ENCODE measurements at regions not wholly inside any gene's neighbourhood (a gene's known extent, or its start where the extent isn't known, plus 50 kb on each side); places are given as distances from the start of the nearest gene placed in this dataset.

- POLR2A ChIA-PET = no interaction called here
- Histone ChIP-seq H3K27me3 (ENCODE audit: control insufficient read depth in 2 of 2, insufficient read depth in 2 of 2, low read length in 2 of 2) (no peaks in the 10 kb centered on the region), H3K36me3 (ENCODE audit: control insufficient read depth in 2 of 2, extremely low read depth in 1 of 2, insufficient read depth in 2 of 2, low read length in 2 of 2) (peaks cover 0 to 4% of the 10 kb centered on the region in 2 experiments), H3K9ac (replicated peaks; ENCODE audit: extremely low read depth, insufficient read depth, low read length) (no peak overlapping the region), H3K4me3 (replicated peaks in 1 of 3; ENCODE audit: insufficient read depth in 1 of 3, low read depth in 1 of 3, low read length in 3 of 3) (no peak overlapping the region), H3K79me2 (ENCODE audit: control insufficient read depth, insufficient read depth, low read length) (peaks cover 79% of the 10 kb centered on the region), H2AFZ (ENCODE audit: low read depth, low read length) (no peak overlapping the region), H4K20me1 (replicated peaks; ENCODE audit: control insufficient read depth, extremely low read depth, insufficient read depth, low read length) (no peaks in the 10 kb centered on the region), H3K9me1 (replicated peaks; ENCODE audit: control insufficient read depth, extremely low read depth, insufficient read depth, low read length) (no peaks in the 10 kb centered on the region), H3K9me3 (replicated peaks; ENCODE audit: control insufficient read depth, insufficient read depth, low read length) (no peaks in the 10 kb centered on the region), H3K4me2 (ENCODE audit: insufficient read depth, low read length) (no peak overlapping the region), H3K27ac (ENCODE audit: insufficient read depth, low read depth, low read length) (no peak overlapping the region), H3K4me1 (ENCODE audit: control insufficient read depth, extremely low read depth, insufficient read depth, low read length) (peaks cover 14% of the 10 kb centered on the region)
- TF ChIP-seq MYC (IDR thresholded peaks at IDR 0.05; ENCODE audit: low read depth, low read length) (no peak), POLR2AphosphoS5 (IDR thresholded peaks at IDR 0.05; ENCODE audit: insufficient read depth, low read depth, low read length) (no peak), CTCF (IDR thresholded peaks at IDR 0.05; ENCODE audit: extremely low read depth in 1 of 2, insufficient read depth in 1 of 2, low read depth in 1 of 2, low read length in 2 of 2) (no peak), GATA2 (IDR thresholded peaks at IDR 0.05; ENCODE audit: insufficient read depth, insufficient read length, low read depth, low read length) (no peak), JUN (IDR thresholded peaks at IDR 0.05; ENCODE audit: borderline replicate concordance, insufficient read depth, insufficient read length, low read depth) (no peak), FOS (IDR thresholded peaks at IDR 0.05; ENCODE audit: borderline replicate concordance, insufficient read depth, low read length) (no peak), EZH2 (IDR thresholded peaks at IDR 0.05; ENCODE audit: borderline replicate concordance, low read depth, low read length, severe bottlenecking) (no peak), POLR2A (IDR thresholded peaks at IDR 0.05; ENCODE audit: low read depth, low read length) (no peak)
- TF ChIP-seq, protein P1, sequence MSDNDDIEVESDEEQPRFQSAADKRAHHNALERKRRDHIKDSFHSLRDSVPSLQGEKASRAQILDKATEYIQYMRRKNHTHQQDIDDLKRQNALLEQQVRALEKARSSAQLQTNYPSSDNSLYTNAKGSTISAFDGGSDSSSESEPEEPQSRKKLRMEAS (IDR thresholded peaks at IDR 0.05; ENCODE audit: insufficient read depth, insufficient read length) = no peak
- dilution Hi-C loops (cut with MboI; ENCODE audit: extremely low pct_ligation_motif_present, low sequenced_read_pairs) (no loop called here), intact Hi-C loops (cut with micrococcal nuclease) (no loop called here)
- CTCF ChIA-PET = interaction anchor here (1.0 kb wide), 1 partner anchor 9 kb away, joined by 4 read pairs; no protein-coding TSS in a partner anchor
- DNase-seq (ENCODE audit: low read depth, low spot score) (no peak), FAIRE-seq (no peak)
- BruUV-seq (replicated peaks) = no TSS peak
Observed at GRCh38 chr14:73780391-73780790, 66.2 kb upstream of the PNMA1 start.
